GM12878 (cell line): ENCODE measurements at regions not wholly inside any gene's neighbourhood (a gene's known extent, or its start where the extent isn't known, plus 50 kb on each side); places are given as distances from the start of the nearest gene placed in this dataset.

Experiments
- ATAC-seq: fragments of 200-7000 bp; cut with Tn5 transposase; 3 replicates; pipeline ENCODE4 v1.9.1; 2020; ENCODE audit warnings: mild to moderate bottlenecking, moderate library complexity
- BruUV-seq: library from RNA; stranded (reverse); fragments of 400-500 nt; replicated peaks from 2 replicates; lab custom pipeline; 2021; lab: Mats Ljungman, UMichigan
- CTCF ChIA-PET: fragments of 300-600 bp; sonication (Branson Sonifier 250); formaldehyde crosslinking; extraction: SDS; loops from one replicate; lab custom pipeline; 2021; ENCODE audit warnings: inconsistent platforms; lab: Yijun Ruan, JAX
- POLR2A ChIA-PET: fragments of 350-600 bp; formaldehyde crosslinking; extraction: SDS; loops from one replicate; lab custom pipeline; 2021; ENCODE audit warnings: inconsistent platforms; lab: Charles Lee
- RAD21 ChIA-PET: fragments of 300-600 bp; sonication (Branson Sonifier 250); formaldehyde crosslinking; loops from one replicate; lab custom pipeline; 2023; ENCODE audit warnings: antibody characterized with exemption; ENCODE audit not compliant: unreplicated experiment; lab: Charles Lee
- SMC1A ChIA-PET: fragments of 300-600 bp; sonication (Branson Sonifier 250); formaldehyde crosslinking; loops from one replicate; lab custom pipeline; 2023; ENCODE audit not compliant: unreplicated experiment, uncharacterized antibody; lab: Charles Lee
- DNase-seq: peaks from one replicate; pipeline ENCODE4 v3.0.0-alpha.2; 2011; ENCODE audit warnings: low read depth, low spot score
- FAIRE-seq: peaks from 3 replicates; lab custom pipeline; 2011; peaks lifted over from hg19 to GRCh38; lab: Jason Lieb, UNC
- H2AFZ ChIP-seq: 2 replicates; pipeline ENCODE4 v1.6.0; 2011; ENCODE audit warnings: low read depth, low read length, control low read depth; ENCODE audit not compliant: control insufficient read depth
- H3K27ac ChIP-seq: 2 replicates; pipeline ENCODE4 v1.5.1; 2011; ENCODE audit warnings: control low read depth; ENCODE audit not compliant: control insufficient read depth, insufficient read depth
- H3K27me3 ChIP-seq, 2 experiments: replicated peaks in 1 of 2; 2 replicates each; pipeline versions ENCODE4 v1.6.0 to v1.6.1; 2011; ENCODE audit warnings: low read length in 1 of 2; ENCODE audit not compliant: control insufficient read depth in 2 of 2, insufficient read depth in 2 of 2
- H3K36me3 ChIP-seq, 2 experiments: 2 replicates each; pipeline ENCODE4 v1.5.1; 2011; ENCODE audit warnings: low read length in 1 of 2; ENCODE audit not compliant: control insufficient read depth in 2 of 2, insufficient read depth in 2 of 2
- H3K4me1 ChIP-seq: 2 replicates; pipeline ENCODE4 v1.6.1; 2011; ENCODE audit warnings: mild to moderate bottlenecking, low read length, moderate library complexity, mixed read lengths; ENCODE audit not compliant: control insufficient read depth, insufficient read depth
- H3K4me2 ChIP-seq: 2 replicates; pipeline ENCODE4 v1.6.0; 2011; ENCODE audit warnings: control low read depth; ENCODE audit not compliant: control insufficient read depth, insufficient read depth
- H3K4me3 ChIP-seq: fragments of 200-600 bp; sonication (generic); 2 replicates; pipeline ENCODE4 v1.5.1; 2016
- H3K79me2 ChIP-seq: 2 replicates; pipeline ENCODE4 v1.6.0; 2011; ENCODE audit warnings: low read length; ENCODE audit not compliant: control insufficient read depth, insufficient read depth
- H3K9ac ChIP-seq: 2 replicates; pipeline ENCODE4 v1.8.0; 2011; ENCODE audit warnings: low read length, control low read depth, mixed read lengths; ENCODE audit not compliant: control insufficient read depth, insufficient read depth
- H3K9me3 ChIP-seq: replicated peaks from 3 replicates; pipeline ENCODE4 v1.5.1; 2011; ENCODE audit warnings: mild to moderate bottlenecking, low read length; ENCODE audit not compliant: control insufficient read depth, insufficient read depth
- H4K20me1 ChIP-seq: 2 replicates; pipeline ENCODE4 v1.6.0; 2011; ENCODE audit not compliant: control insufficient read depth, insufficient read depth
- ATF7 ChIP-seq: fragments of 450-650 bp; IDR thresholded peaks from 2 replicates; pipeline ENCODE4 v1.6.1; 2016; ENCODE audit warnings: low read depth, mild to moderate bottlenecking
- DPF2 ChIP-seq: fragments of 450-650 bp; IDR thresholded peaks from 2 replicates; pipeline ENCODE4 v1.6.1; 2017; ENCODE audit warnings: mild to moderate bottlenecking
- KDM1A ChIP-seq: fragments of 200-600 bp; sonication (generic); IDR thresholded peaks from 2 replicates; pipeline ENCODE4 v1.6.1; 2016; ENCODE audit warnings: borderline replicate concordance
- KLF5 ChIP-seq: fragments of 450-650 bp; IDR thresholded peaks from 2 replicates; pipeline ENCODE4 v1.6.1; 2014; ENCODE audit warnings: mild to moderate bottlenecking; ENCODE audit not compliant: partially characterized antibody
- LARP7 ChIP-seq: fragments of 450-650 bp; IDR thresholded peaks from 2 replicates; pipeline ENCODE4 v1.6.1; 2017; ENCODE audit warnings: mild to moderate bottlenecking
- MYC ChIP-seq: IDR thresholded peaks from 2 replicates; pipeline ENCODE4 v1.6.1; 2011; ENCODE audit warnings: mild to moderate bottlenecking, low read length, moderate library complexity, inconsistent platforms; ENCODE audit not compliant: insufficient read depth, insufficient replicate concordance, insufficient read length, severe bottlenecking
- NRF1 ChIP-seq: conservative IDR thresholded peaks from 2 replicates; pipeline ENCODE4 v1.6.1; 2011; ENCODE audit warnings: mild to moderate bottlenecking, low read depth, low read length, improper control_type of control experiment
- PML ChIP-seq: IDR thresholded peaks from 2 replicates; pipeline ENCODE4 v1.6.1; 2012; ENCODE audit warnings: low read length, inconsistent platforms
- RCOR1 ChIP-seq: conservative IDR thresholded peaks from 2 replicates; pipeline ENCODE4 v1.6.1; 2012; ENCODE audit warnings: low read depth, low read length, improper control_type of control experiment
- RUNX3 ChIP-seq: IDR thresholded peaks from 2 replicates; pipeline ENCODE4 v1.6.1; 2012; ENCODE audit warnings: low read length, inconsistent platforms
- SREBF1 ChIP-seq: IDR thresholded peaks from 2 replicates; pipeline ENCODE4 v1.6.1; 2012; ENCODE audit warnings: mild to moderate bottlenecking, low read length
- STAT3 ChIP-seq: IDR thresholded peaks from 2 replicates; pipeline ENCODE4 v1.6.1; 2011; ENCODE audit warnings: low read depth, low read length, improper control_type of control experiment
- TARDBP ChIP-seq: IDR thresholded peaks from 2 replicates; pipeline ENCODE4 v1.6.1; 2016; ENCODE audit warnings: borderline replicate concordance
- ZZZ3 ChIP-seq: IDR thresholded peaks from 2 replicates; pipeline ENCODE4 v1.6.1; 2011; ENCODE audit warnings: low read depth; ENCODE audit not compliant: control insufficient read depth, insufficient read length
- WGBS: methylation state at CpG from one replicate; pipeline ENCODE4 v1.1.6; 2016; ENCODE audit warnings: low lambda C conversion rate; ENCODE audit not compliant: insufficient replicate concordance, insufficient coverage; ENCODE audit errors: missing lambda C conversion rate; 5-methylcytosine and 5-hydroxymethylcytosine counted together
- in situ Hi-C: fragments of 300-500 bp; cut with MboI; formaldehyde crosslinking; loops from 9 replicates; pipeline ENCODE4 v1.14.3; 2018; ENCODE audit warnings: mixed read lengths
- intact Hi-C: fragments of 100-400 bp; cut with micrococcal nuclease; formaldehyde crosslinking; loops from one replicate; pipeline ENCODE4 v1.14.2; 2022; ENCODE audit not compliant: unreplicated experiment

- ChIA-PET POLR2A (no interaction called here), CTCF (interaction anchor here (0.6 kb wide), 1 partner anchor 29 kb away, joined by 6 read pairs; no protein-coding TSS in a partner anchor), SMC1A (interaction anchor here (0.7 to 1.5 kb wide), 2 partner anchors 12 to 739 kb away, joined by 3 read pairs; no protein-coding TSS in a partner anchor)
- Histone ChIP-seq H3K9ac (no peak overlapping the region), H3K4me2 (no peak overlapping the region), H3K36me3 (no peaks in the 10 kb centered on the region)
- BruUV-seq = no TSS peak
- TF ChIP-seq RCOR1 (no peak), SREBF1 (no peak), STAT3 (no peak), LARP7 (no peak), TARDBP (no peak), ZZZ3 (no peak), DPF2 (no peak), ATF7 (no peak), MYC (no peak), KDM1A (no peak), PML (no peak), NRF1 (no peak), RUNX3 (no peak), KLF5 (no peak)
- TF ChIP-seq, all 136 proteins: peak for 0
- in situ Hi-C loops = no loop called here
- no peak overlapping the region for H3K27ac ChIP-seq
- FAIRE-seq = no peak
- no peaks in the 10 kb centered on the region; a peak in 1 of 4 replicates for H3K27me3 ChIP-seq
- intact Hi-C loops = no loop called here
- H3K4me3 ChIP-seq = no peak overlapping the region
- no peak overlapping the region for H2AFZ ChIP-seq
- ATAC-seq = no peak
- H3K9me3 ChIP-seq = no peaks in the 10 kb centered on the region
- RAD21 ChIA-PET = no interaction called here
- no peaks in the 10 kb centered on the region for H3K79me2 ChIP-seq
- WGBS = 43% methylated on average over 4 of the region's 4 CpGs
- no peaks in the 10 kb centered on the region for H3K4me1 ChIP-seq
- H4K20me1 ChIP-seq = no peaks in the 10 kb centered on the region
- DNase-seq = no peak
These were observed 95.9 kb upstream of the PCSK1 start for GRCh38 chr5:96528826-96529474.
